ENCODE measurements at regions not wholly inside any gene's neighbourhood (a gene's known extent, or its start where the extent isn't known, plus 50 kb on each side); places are given as distances from the start of the nearest gene placed in this dataset.

DNA sequence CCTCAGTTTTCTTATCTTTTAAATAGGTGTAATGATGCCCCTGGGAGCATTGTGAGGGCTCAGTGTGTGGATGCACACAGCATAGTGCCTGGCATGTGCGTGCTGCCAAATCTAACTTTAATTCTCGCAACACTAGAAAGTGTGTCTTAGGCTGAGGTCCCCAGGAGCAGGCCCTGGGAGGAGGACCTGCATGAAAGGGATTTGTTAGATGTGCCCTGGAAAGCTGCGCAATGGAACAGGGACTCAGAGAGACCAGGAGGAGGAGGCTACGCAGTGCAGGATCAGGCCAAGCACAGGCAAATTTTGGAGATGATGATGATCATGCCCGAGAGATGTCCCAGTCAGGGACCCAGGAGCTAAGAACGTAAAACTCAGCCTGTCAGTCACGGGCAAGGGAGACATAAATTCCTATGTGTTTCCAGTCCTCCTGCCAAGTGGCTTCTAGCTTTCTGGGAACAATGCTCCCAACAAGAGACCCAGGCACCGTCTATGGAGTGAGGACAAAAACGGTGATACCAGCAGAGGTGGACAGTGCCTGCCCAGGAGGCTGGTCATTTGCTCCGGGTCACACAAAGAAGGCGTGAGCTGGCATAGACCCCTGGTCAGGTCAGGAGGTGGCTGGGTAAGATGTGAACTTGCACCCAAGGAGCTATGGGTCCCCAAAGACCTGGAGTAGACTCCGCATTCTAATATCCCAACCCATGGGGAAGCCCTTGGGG is 352.2 kb upstream of the TNRC6C start:
- DNase-seq (ENCODE audit: low spot score) = peak; percentile 31
- peaks cover 16% of the 10 kb centered on the region for H3K4me1 ChIP-seq (ENCODE audit: insufficient read depth, poor library complexity, severe bottlenecking)
- no peaks in the 10 kb centered on the region for H3K9me3 ChIP-seq (ENCODE audit: severe bottlenecking)
- H3K27ac ChIP-seq (ENCODE audit: poor library complexity, severe bottlenecking) = no peak overlapping the region
- ATAC-seq (ENCODE audit: low read depth) = no peak
- H3K4me3 ChIP-seq (ENCODE audit: severe bottlenecking) = no peak overlapping the region
- H3K27me3 ChIP-seq (ENCODE audit: insufficient read depth, poor library complexity, severe bottlenecking) = no peaks in the 10 kb centered on the region
- H3K36me3 ChIP-seq (ENCODE audit: low read depth) = no peaks in the 10 kb centered on the region
- TF ChIP-seq, protein P1, sequence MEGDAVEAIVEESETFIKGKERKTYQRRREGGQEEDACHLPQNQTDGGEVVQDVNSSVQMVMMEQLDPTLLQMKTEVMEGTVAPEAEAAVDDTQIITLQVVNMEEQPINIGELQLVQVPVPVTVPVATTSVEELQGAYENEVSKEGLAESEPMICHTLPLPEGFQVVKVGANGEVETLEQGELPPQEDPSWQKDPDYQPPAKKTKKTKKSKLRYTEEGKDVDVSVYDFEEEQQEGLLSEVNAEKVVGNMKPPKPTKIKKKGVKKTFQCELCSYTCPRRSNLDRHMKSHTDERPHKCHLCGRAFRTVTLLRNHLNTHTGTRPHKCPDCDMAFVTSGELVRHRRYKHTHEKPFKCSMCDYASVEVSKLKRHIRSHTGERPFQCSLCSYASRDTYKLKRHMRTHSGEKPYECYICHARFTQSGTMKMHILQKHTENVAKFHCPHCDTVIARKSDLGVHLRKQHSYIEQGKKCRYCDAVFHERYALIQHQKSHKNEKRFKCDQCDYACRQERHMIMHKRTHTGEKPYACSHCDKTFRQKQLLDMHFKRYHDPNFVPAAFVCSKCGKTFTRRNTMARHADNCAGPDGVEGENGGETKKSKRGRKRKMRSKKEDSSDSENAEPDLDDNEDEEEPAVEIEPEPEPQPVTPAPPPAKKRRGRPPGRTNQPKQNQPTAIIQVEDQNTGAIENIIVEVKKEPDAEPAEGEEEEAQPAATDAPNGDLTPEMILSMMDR (IDR thresholded peaks at IDR 0.05; ENCODE audit: poor library complexity, severe bottlenecking) = no peak

GRCh38 chr17:77606865-77607210 is 351.7 kb upstream of the TNRC6C start:
- Histone ChIP-seq H3K27me3 (ENCODE audit: insufficient read depth, poor library complexity, severe bottlenecking) (no peaks in the 10 kb centered on the region), H3K4me1 (ENCODE audit: insufficient read depth, poor library complexity, severe bottlenecking) (peaks cover 12% of the 10 kb centered on the region), H3K4me3 (ENCODE audit: severe bottlenecking) (no peak overlapping the region), H3K9me3 (ENCODE audit: severe bottlenecking) (no peaks in the 10 kb centered on the region), H3K27ac (ENCODE audit: poor library complexity, severe bottlenecking) (no peak overlapping the region), H3K36me3 (ENCODE audit: low read depth) (no peaks in the 10 kb centered on the region)
- TF ChIP-seq, protein P1 (IDR thresholded peaks at IDR 0.05; ENCODE audit: poor library complexity, severe bottlenecking) = no peak
- ATAC-seq (ENCODE audit: low read depth) = no peak
- DNase-seq (ENCODE audit: low spot score) = no peak

DNA sequence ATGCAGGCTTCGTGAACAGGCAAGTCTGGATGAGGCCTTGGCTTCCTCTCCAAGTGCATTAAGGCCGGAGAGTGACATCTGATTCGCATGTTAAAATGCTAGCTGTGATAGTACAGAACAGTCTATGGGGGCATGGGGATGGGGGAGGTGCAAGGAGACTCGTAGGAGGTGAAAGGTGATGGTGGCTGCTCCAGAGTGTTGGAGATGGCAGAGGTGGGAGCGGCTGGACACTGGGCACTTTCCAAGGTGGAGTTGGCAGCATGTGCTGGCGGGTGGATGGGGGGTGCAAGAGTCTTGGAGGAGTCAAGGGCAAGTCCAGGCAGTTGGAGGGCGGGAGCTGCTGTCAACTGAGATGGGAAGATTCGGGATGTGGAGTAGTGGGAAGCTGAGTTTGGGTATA is 350.9 kb upstream of the TNRC6C start:
- TF ChIP-seq, protein P1 (IDR thresholded peaks at IDR 0.05; ENCODE audit: poor library complexity, severe bottlenecking) = no peak
- H3K27me3 ChIP-seq (ENCODE audit: insufficient read depth, poor library complexity, severe bottlenecking) = no peaks in the 10 kb centered on the region
- H3K4me3 ChIP-seq (ENCODE audit: severe bottlenecking) = no peak overlapping the region
- H3K4me1 ChIP-seq (ENCODE audit: insufficient read depth, poor library complexity, severe bottlenecking) = peaks cover 4% of the 10 kb centered on the region
- no peak overlapping the region for H3K27ac ChIP-seq (ENCODE audit: poor library complexity, severe bottlenecking)
- DNase-seq (ENCODE audit: low spot score) (peak; percentile 44), ATAC-seq (ENCODE audit: low read depth) (no peak)
- H3K36me3 ChIP-seq (ENCODE audit: low read depth) = no peaks in the 10 kb centered on the region
- H3K9me3 ChIP-seq (ENCODE audit: severe bottlenecking) = no peaks in the 10 kb centered on the region

GRCh38 chr17:77608431-77608830 is 350.1 kb upstream of the TNRC6C start:
- Histone ChIP-seq H3K27ac (ENCODE audit: poor library complexity, severe bottlenecking) (no peak overlapping the region), H3K36me3 (ENCODE audit: low read depth) (no peaks in the 10 kb centered on the region), H3K4me1 (ENCODE audit: insufficient read depth, poor library complexity, severe bottlenecking) (no peaks in the 10 kb centered on the region), H3K9me3 (ENCODE audit: severe bottlenecking) (no peaks in the 10 kb centered on the region), H3K4me3 (ENCODE audit: severe bottlenecking) (no peak overlapping the region), H3K27me3 (ENCODE audit: insufficient read depth, poor library complexity, severe bottlenecking) (no peaks in the 10 kb centered on the region)
- DNase-seq (ENCODE audit: low spot score) (peak; percentile 18), ATAC-seq (ENCODE audit: low read depth) (no peak)
- TF ChIP-seq, protein P1 (IDR thresholded peaks at IDR 0.05; ENCODE audit: poor library complexity, severe bottlenecking) = no peak

Data from RWPE2 (cell line).